H1 (cell line): ENCODE measurements at regions not wholly inside any gene's neighbourhood (a gene's known extent, or its start where the extent isn't known, plus 50 kb on each side); places are given as distances from the start of the nearest gene placed in this dataset.
"Not testable (repeated sequence)": the region's sequence is repeated elsewhere in the genome, so short reads cannot be mapped to it uniquely, and the experiment has no call there.

Experiments used
- CTCF ChIA-PET: fragments of 300-600 bp; sonication (Branson Sonifier 250); formaldehyde crosslinking; loops from one replicate; lab custom pipeline; 2021; ENCODE audit not compliant: partially characterized antibody; lab: Charles Lee
- POLR2A ChIA-PET: fragments of 300-600 bp; sonication (Branson Sonifier 250); formaldehyde crosslinking; loops from one replicate; lab custom pipeline; 2021; ENCODE audit warnings: inconsistent platforms; ENCODE audit not compliant: partially characterized antibody; lab: Charles Lee
- DNase-seq, 2 experiments: peaks; one replicate each; pipeline versions ENCODE4 v3.0.0 to v3.0.0-alpha.2; 2010 to 2022; ENCODE audit warnings: low spot score in 2 of 2, low read depth in 1 of 2, mixed read lengths in 1 of 2
- FAIRE-seq: peaks from 2 replicates; lab custom pipeline; 2011; peaks lifted over from hg19 to GRCh38; lab: Jason Lieb, UNC
- H2AFZ ChIP-seq: 2 replicates; pipeline ENCODE4 v1.8.1; 2012; ENCODE audit warnings: low read length, inconsistent platforms
- H2AK5ac ChIP-seq: 2 replicates; pipeline ENCODE4 v1.6.1; 2013; ENCODE audit warnings: low read depth, low read length
- H2BK120ac ChIP-seq: replicated peaks from 2 replicates; pipeline ENCODE3; 2013; ENCODE audit warnings: low read depth, low read length, inconsistent platforms
- H2BK12ac ChIP-seq: 2 replicates; pipeline ENCODE4 v1.6.1; 2013; ENCODE audit warnings: low read depth, low read length
- H2BK15ac ChIP-seq: 2 replicates; pipeline ENCODE4 v1.6.1; 2013; ENCODE audit warnings: low read length
- H2BK20ac ChIP-seq: 2 replicates; pipeline ENCODE4 v1.6.1; 2013; ENCODE audit warnings: low read length
- H2BK5ac ChIP-seq: 2 replicates; pipeline ENCODE4 v1.6.1; 2013; ENCODE audit warnings: low read depth, low read length
- H3K14ac ChIP-seq: 2 replicates; pipeline ENCODE4 v1.6.1; 2013; ENCODE audit warnings: inconsistent platforms; ENCODE audit not compliant: insufficient read length
- H3K18ac ChIP-seq: 2 replicates; pipeline ENCODE4 v1.6.1; 2013; ENCODE audit warnings: low read length; ENCODE audit errors: extremely low read depth
- H3K23ac ChIP-seq: 2 replicates; pipeline ENCODE4 v1.6.1; 2013; ENCODE audit warnings: inconsistent platforms; ENCODE audit not compliant: insufficient read length
- H3K23me2 ChIP-seq: 2 replicates; pipeline ENCODE4 v1.6.1; 2013; ENCODE audit warnings: low read depth, low read length
- H3K27ac ChIP-seq: 2 replicates; pipeline ENCODE4 v1.6.1; 2011; ENCODE audit warnings: low read depth, low read length, inconsistent platforms
- H3K27me3 ChIP-seq, 4 experiments: replicated peaks in 1 of 4; 1 replicate in 1 of 4; 2 replicates in 3 of 4; pipeline versions ENCODE4 v1.6.1 to v1.8.1; 2011 to 2013; ENCODE audit warnings: low read length in 3 of 4, mild to moderate bottlenecking in 3 of 4, inconsistent platforms in 2 of 4, mixed read lengths in 2 of 4, moderate library complexity in 1 of 4; ENCODE audit not compliant: control insufficient read depth in 3 of 4, insufficient read depth in 3 of 4; ENCODE audit errors: extremely low read depth in 1 of 4
- H3K36me3 ChIP-seq, 4 experiments: 2 replicates each; pipeline versions ENCODE4 v1.6.1 to v1.8.1; 2011 to 2013; ENCODE audit warnings: mild to moderate bottlenecking in 4 of 4, low read length in 3 of 4, moderate library complexity in 2 of 4, control low read depth in 1 of 4, inconsistent platforms in 1 of 4; ENCODE audit not compliant: insufficient read depth in 4 of 4, control insufficient read depth in 2 of 4
- H3K4ac ChIP-seq: replicated peaks from 2 replicates; pipeline ENCODE3; 2013; ENCODE audit warnings: low read length, low read depth, mixed read lengths, inconsistent platforms; ENCODE audit not compliant: insufficient read length
- H3K4me1 ChIP-seq, 4 experiments: replicated peaks in 1 of 4; 1 replicate in 1 of 4; 2 replicates in 3 of 4; pipeline versions ENCODE4 v1.6.1 to v1.8.1; 2011 to 2013; ENCODE audit warnings: low read length in 3 of 4, inconsistent platforms in 2 of 4, mixed read lengths in 1 of 4; ENCODE audit not compliant: insufficient read depth in 4 of 4, control insufficient read depth in 3 of 4
- H3K4me2 ChIP-seq, 2 experiments: 2 replicates each; pipeline versions ENCODE4 v1.6.1 to v1.8.1; 2011 to 2013; ENCODE audit warnings: low read depth in 2 of 2, low read length in 2 of 2, control low read depth in 1 of 2, inconsistent platforms in 1 of 2, mild to moderate bottlenecking in 1 of 2; ENCODE audit not compliant: insufficient read depth in 1 of 2
- H3K4me3 ChIP-seq, 4 experiments: fragments of 200-600, 300-600 bp in 1 of 4; sonication (generic), shearing (Covaris generic), sonication (Bioruptor Twin) in 1 of 4; 2 replicates each; pipeline versions ENCODE4 v1.5.1 to v1.8.1; 2011 to 2016; ENCODE audit warnings: low read length in 4 of 4, low read depth in 3 of 4, control low read depth in 2 of 4, inconsistent platforms in 2 of 4, mild to moderate bottlenecking in 2 of 4, mixed read lengths in 1 of 4, moderate library complexity in 1 of 4; ENCODE audit not compliant: insufficient read depth in 2 of 4; ENCODE audit errors: extremely low read depth in 1 of 4
- H3K56ac ChIP-seq: replicated peaks from 2 replicates; pipeline ENCODE3; 2013; ENCODE audit warnings: low read depth, mild to moderate bottlenecking, mixed read lengths, low read length, inconsistent platforms; ENCODE audit not compliant: insufficient read length
- H3K79me1 ChIP-seq: 2 replicates; pipeline ENCODE4 v1.6.1; 2013; ENCODE audit warnings: low read depth, low read length, control low read depth
- H3K79me2 ChIP-seq, 2 experiments: 2 replicates each; pipeline versions ENCODE4 v1.6.1 to v1.8.1; 2012 to 2013; ENCODE audit warnings: low read length in 2 of 2, mild to moderate bottlenecking in 2 of 2, inconsistent platforms in 1 of 2; ENCODE audit not compliant: insufficient read depth in 2 of 2, control insufficient read depth in 1 of 2
- H3K9ac ChIP-seq, 4 experiments: replicated peaks in 1 of 4; 1 replicate in 1 of 4; 2 replicates in 3 of 4; pipeline versions ENCODE4 v1.6.1 to v1.8.1; 2011 to 2013; ENCODE audit warnings: low read depth in 3 of 4, low read length in 3 of 4, control low read depth in 2 of 4, mild to moderate bottlenecking in 2 of 4, moderate library complexity in 2 of 4, inconsistent platforms in 1 of 4; ENCODE audit errors: extremely low read depth in 1 of 4
- H3K9me3 ChIP-seq, 2 experiments: 2 replicates each; pipeline versions ENCODE4 v1.6.1 to v1.8.1; 2012 to 2013; ENCODE audit warnings: mild to moderate bottlenecking in 2 of 2, moderate library complexity in 2 of 2, control low read depth in 1 of 2, inconsistent platforms in 1 of 2, low read depth in 1 of 2, low read length in 1 of 2, mixed read lengths in 1 of 2; ENCODE audit not compliant: insufficient read depth in 2 of 2
- H4K20me1 ChIP-seq, 2 experiments: replicated peaks in 1 of 2; 2 replicates each; pipeline versions ENCODE3 to v1.8.1; 2011 to 2013; ENCODE audit warnings: inconsistent platforms in 2 of 2, low read length in 2 of 2, mild to moderate bottlenecking in 1 of 2; ENCODE audit not compliant: insufficient read depth in 2 of 2, control insufficient read depth in 1 of 2
- H4K5ac ChIP-seq: 2 replicates; pipeline ENCODE4 v1.6.1; 2013; ENCODE audit warnings: low read length, low read depth, mixed read lengths, inconsistent platforms; ENCODE audit not compliant: insufficient read length
- H4K8ac ChIP-seq: 2 replicates; pipeline ENCODE4 v1.8.0; 2013; ENCODE audit warnings: mild to moderate bottlenecking, moderate library complexity, low read length, inconsistent platforms; ENCODE audit not compliant: insufficient read depth; ENCODE audit errors: extremely low read depth
- H4K91ac ChIP-seq: replicated peaks from 2 replicates; pipeline ENCODE3; 2013; ENCODE audit warnings: low read length, mixed read lengths, inconsistent platforms; ENCODE audit not compliant: insufficient read length
- WGBS, 2 experiments: shearing (Covaris generic) in 1 of 2; methylation state at CpG; one replicate each; pipeline versions ENCODE4 v1.1.6 to v1.1.7; 2013 to 2015; ENCODE audit warnings: low lambda C conversion rate in 2 of 2, mixed read lengths in 2 of 2, inconsistent platforms in 1 of 2, low coverage in 1 of 2, missing lambda C conversion rate in 1 of 2; ENCODE audit not compliant: insufficient replicate concordance in 2 of 2, insufficient coverage in 1 of 2, insufficient read length in 1 of 2; ENCODE audit errors: extremely low coverage in 1 of 2, missing lambda C conversion rate in 1 of 2; 5-methylcytosine and 5-hydroxymethylcytosine counted together

DNA sequence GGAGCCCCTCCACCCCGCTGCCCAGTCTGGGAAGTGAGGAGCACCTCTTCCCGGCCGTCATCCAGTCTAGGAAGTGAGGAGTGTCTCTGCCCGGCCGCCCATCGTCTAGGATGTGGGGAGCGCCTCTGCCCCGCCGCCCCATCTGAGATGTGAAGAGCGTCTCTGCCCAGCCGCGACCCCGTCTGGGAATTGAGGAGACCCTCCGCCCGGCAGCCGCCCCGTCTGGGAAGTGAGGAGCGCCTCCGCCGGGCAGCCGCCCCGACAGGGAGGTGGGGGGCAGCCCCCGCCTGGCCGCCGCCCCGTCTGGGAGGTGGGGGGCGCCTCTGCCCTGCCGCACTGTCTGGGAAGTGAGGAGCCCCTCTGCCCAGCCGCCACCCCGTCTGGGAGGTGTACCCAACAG, 108.2 kb upstream of the DPT start:
- H2BK20ac ChIP-seq, H4K8ac ChIP-seq, H3K23ac ChIP-seq, H2BK120ac ChIP-seq, H3K27me3 ChIP-seq, H2AK5ac ChIP-seq, FAIRE-seq, H3K23me2 ChIP-seq, H3K4me3 ChIP-seq, H3K36me3 ChIP-seq, H4K20me1 ChIP-seq, H3K4ac ChIP-seq, H3K79me1 ChIP-seq, H3K14ac ChIP-seq, CTCF ChIA-PET, H3K4me2 ChIP-seq, H2BK5ac ChIP-seq, H3K4me1 ChIP-seq, H2BK12ac ChIP-seq, H2AFZ ChIP-seq, H3K79me2 ChIP-seq, H3K27ac ChIP-seq, H2BK15ac ChIP-seq, POLR2A ChIA-PET, DNase-seq, H3K18ac ChIP-seq, H3K56ac ChIP-seq, H3K9ac ChIP-seq, H4K91ac ChIP-seq, H4K5ac ChIP-seq: not testable (repeated sequence)
- WGBS, 2 experiments = 91% methylated on average over 9 of the region's 30 CpGs; no CpG with 5 or more reads in 1 of the 2 experiments
- peaks cover 0 to 11% of the 10 kb centered on the region in 2 experiments; a peak in 2 of 4 replicates for H3K9me3 ChIP-seq
